CD4-positive, alpha-beta T cell (primary cell): ENCODE measurements at regions not wholly inside any gene's neighbourhood (a gene's known extent, or its start where the extent isn't known, plus 50 kb on each side); places are given as distances from the start of the nearest gene placed in this dataset.

Source experiments
- ATAC-seq: fragments of 200-7000 bp; cut with Tn5 transposase; one replicate; pipeline ENCODE4 v1.10.0; 2022; ENCODE audit warnings: mild to moderate bottlenecking; ENCODE audit not compliant: poor library complexity
- CTCF ChIA-PET: fragments of 350-600 bp; sonication (Branson Sonifier 250); formaldehyde crosslinking; loops from one replicate; lab custom pipeline; 2021; ENCODE audit warnings: antibody characterized with exemption, inconsistent platforms; lab: Charles Lee
- POLR2A ChIA-PET: fragments of 350-600 bp; sonication (Branson Sonifier 250); formaldehyde crosslinking; loops from one replicate; lab custom pipeline; 2021; ENCODE audit warnings: antibody characterized with exemption, inconsistent platforms; lab: Charles Lee
- DNase-seq, 14 experiments: peaks; one replicate each; pipeline ENCODE4 v3.0.0-alpha.2; 2013 to 2020; ENCODE audit warnings: mixed read lengths in 2 of 14
- H3K27ac ChIP-seq, 2 donors: one replicate each; pipeline versions ENCODE4 v1.5.1 to v1.7.0; 2013; ENCODE audit warnings: low read length in 2 of 2, low read depth in 1 of 2, mild to moderate bottlenecking in 1 of 2
- H3K27me3 ChIP-seq, 2 experiments: 1 replicate in 1 of 2; 2 replicates in 1 of 2; pipeline versions ENCODE4 v1.6.1 to v1.7.0; 2013; ENCODE audit warnings: low read length in 2 of 2, control low read depth in 1 of 2, mild to moderate bottlenecking in 1 of 2, moderate library complexity in 1 of 2; ENCODE audit not compliant: insufficient read depth in 2 of 2, control insufficient read depth in 1 of 2
- H3K36me3 ChIP-seq: one replicate; pipeline ENCODE4 v1.6.1; 2013; ENCODE audit warnings: low read length, control low read depth; ENCODE audit not compliant: insufficient read depth
- H3K4me1 ChIP-seq: one replicate; pipeline ENCODE4 v1.6.1; 2013; ENCODE audit warnings: low read length, control low read depth; ENCODE audit not compliant: insufficient read depth
- H3K4me3 ChIP-seq: one replicate; pipeline ENCODE4 v1.5.1; 2013; ENCODE audit warnings: mild to moderate bottlenecking, low read length, moderate library complexity
- H3K9me3 ChIP-seq, 2 experiments: 1 replicate in 1 of 2; 2 replicates in 1 of 2; pipeline versions ENCODE4 v1.6.1 to v1.7.0; 2013; ENCODE audit warnings: low read length in 2 of 2, mild to moderate bottlenecking in 2 of 2, control low read depth in 1 of 2, moderate library complexity in 1 of 2; ENCODE audit not compliant: control insufficient read depth in 1 of 2, insufficient read depth in 1 of 2
- H3K27ac Mint-ChIP-seq: one replicate; pipeline ENCODE4 v1.8.0; 2020; ENCODE audit warnings: mixed read lengths
- H3K27me3 Mint-ChIP-seq: one replicate; pipeline ENCODE4 v1.8.0; 2021; ENCODE audit warnings: mixed read lengths
- H3K36me3 Mint-ChIP-seq: one replicate; pipeline ENCODE4 v1.8.0; 2021; ENCODE audit warnings: low read depth, mixed read lengths
- H3K4me1 Mint-ChIP-seq: one replicate; pipeline ENCODE4 v1.8.0; 2021; ENCODE audit warnings: low read depth, mixed read lengths
- H3K4me3 Mint-ChIP-seq: one replicate; pipeline ENCODE4 v1.8.0; 2020; ENCODE audit warnings: mild to moderate bottlenecking, mixed read lengths
- H3K9me3 Mint-ChIP-seq: one replicate; pipeline ENCODE4 v1.8.0; 2020; ENCODE audit warnings: mixed read lengths
- intact Hi-C, 2 experiments: fragments of 100-400 bp; cut with DNase I in 1 of 2; cut with micrococcal nuclease in 1 of 2; formaldehyde crosslinking; loops; one replicate each; pipeline versions ENCODE4 v1.15.1 to v1.9.0; 2023 to 2025; cut with DNase I, micrococcal nuclease
- TF ChIP-seq, protein P1 (sequence below): fragments of 200-600 bp; IDR thresholded peaks from one replicate; pipeline ENCODE4 v1.8.0; 2022; ENCODE audit warnings: antibody characterized with exemption, mild to moderate bottlenecking

DNA sequence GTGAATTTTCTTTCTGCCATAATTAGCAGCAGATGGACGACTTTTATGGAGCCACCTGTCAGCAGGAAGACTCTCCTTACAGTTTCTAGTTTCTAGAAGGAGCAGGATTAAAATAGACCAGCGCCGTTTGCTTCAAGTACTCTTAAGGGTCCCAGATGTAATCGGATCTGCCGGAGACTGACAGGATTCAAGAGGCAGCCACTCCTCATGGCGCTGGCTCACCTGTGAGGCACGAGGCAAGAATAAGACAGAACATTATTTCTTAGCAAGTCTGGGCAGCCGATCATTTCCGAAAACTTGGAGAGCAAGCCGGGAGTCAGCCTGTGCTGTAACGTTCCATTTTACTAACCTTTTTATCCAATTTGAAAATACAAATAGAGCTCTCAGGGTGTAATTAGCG, 410.4 kb upstream of the RORA start:
- Histone ChIP-seq H3K9me3 (peaks cover 0 to 3% of the 10 kb centered on the region in 2 experiments), H3K27ac (no peak overlapping the region), H3K36me3 (no peaks in the 10 kb centered on the region), H3K4me3 (no peak overlapping the region), H3K27me3 (peaks cover 11 to 13% of the 10 kb centered on the region in 2 experiments), H3K4me1 (no peaks in the 10 kb centered on the region)
- TF ChIP-seq, protein P1, sequence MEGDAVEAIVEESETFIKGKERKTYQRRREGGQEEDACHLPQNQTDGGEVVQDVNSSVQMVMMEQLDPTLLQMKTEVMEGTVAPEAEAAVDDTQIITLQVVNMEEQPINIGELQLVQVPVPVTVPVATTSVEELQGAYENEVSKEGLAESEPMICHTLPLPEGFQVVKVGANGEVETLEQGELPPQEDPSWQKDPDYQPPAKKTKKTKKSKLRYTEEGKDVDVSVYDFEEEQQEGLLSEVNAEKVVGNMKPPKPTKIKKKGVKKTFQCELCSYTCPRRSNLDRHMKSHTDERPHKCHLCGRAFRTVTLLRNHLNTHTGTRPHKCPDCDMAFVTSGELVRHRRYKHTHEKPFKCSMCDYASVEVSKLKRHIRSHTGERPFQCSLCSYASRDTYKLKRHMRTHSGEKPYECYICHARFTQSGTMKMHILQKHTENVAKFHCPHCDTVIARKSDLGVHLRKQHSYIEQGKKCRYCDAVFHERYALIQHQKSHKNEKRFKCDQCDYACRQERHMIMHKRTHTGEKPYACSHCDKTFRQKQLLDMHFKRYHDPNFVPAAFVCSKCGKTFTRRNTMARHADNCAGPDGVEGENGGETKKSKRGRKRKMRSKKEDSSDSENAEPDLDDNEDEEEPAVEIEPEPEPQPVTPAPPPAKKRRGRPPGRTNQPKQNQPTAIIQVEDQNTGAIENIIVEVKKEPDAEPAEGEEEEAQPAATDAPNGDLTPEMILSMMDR: no peak
- intact Hi-C loops: no loop called here
- DNase-seq (no peak), ATAC-seq (no peak)
- Mint-ChIP-seq H3K4me3 (no peak overlapping the region), H3K27ac (no peak overlapping the region), H3K27me3 (peaks cover 31% of the 10 kb centered on the region), H3K4me1 (no peaks in the 10 kb centered on the region), H3K9me3 (no peaks in the 10 kb centered on the region), H3K36me3 (no peaks in the 10 kb centered on the region)
- POLR2A ChIA-PET: no interaction called here
- CTCF ChIA-PET: no interaction called here

DNA sequence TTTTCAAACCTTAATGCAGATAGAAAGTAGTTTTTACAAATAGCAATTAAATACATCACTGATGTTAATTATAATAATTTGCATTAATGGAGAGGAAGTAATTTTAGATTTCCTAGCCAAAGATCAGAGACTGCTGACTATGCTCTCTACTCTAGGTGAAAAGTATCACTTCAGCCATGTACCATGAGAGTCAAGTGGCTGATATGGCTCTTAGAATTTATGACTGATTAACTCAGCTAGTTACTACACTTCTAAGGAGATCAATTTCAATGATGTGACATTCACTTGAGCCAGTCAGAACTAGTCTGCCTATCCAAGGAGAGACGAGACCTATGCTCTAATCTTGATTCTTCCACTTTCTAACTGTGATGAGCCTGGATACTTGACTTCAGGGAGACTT, 405.7 kb upstream of the RORA start:
- TF ChIP-seq, protein P1: no peak
- CTCF ChIA-PET: no interaction called here
- Histone ChIP-seq H3K36me3 (no peaks in the 10 kb centered on the region), H3K27me3 (peaks cover 8 to 12% of the 10 kb centered on the region in 2 experiments), H3K9me3 (no peaks in the 10 kb centered on the region), H3K4me3 (no peak overlapping the region), H3K4me1 (no peaks in the 10 kb centered on the region), H3K27ac (no peak overlapping the region)
- intact Hi-C loops: no loop called here
- H3K36me3 Mint-ChIP-seq: no peaks in the 10 kb centered on the region
- no peak overlapping the region for H3K27ac Mint-ChIP-seq
- peaks cover 37% of the 10 kb centered on the region for H3K27me3 Mint-ChIP-seq
- H3K4me1 Mint-ChIP-seq: no peaks in the 10 kb centered on the region
- ATAC-seq: no peak
- no peak for DNase-seq
- POLR2A ChIA-PET: no interaction called here
- H3K9me3 Mint-ChIP-seq: peaks cover 3% of the 10 kb centered on the region
- H3K4me3 Mint-ChIP-seq: no peak overlapping the region

DNA sequence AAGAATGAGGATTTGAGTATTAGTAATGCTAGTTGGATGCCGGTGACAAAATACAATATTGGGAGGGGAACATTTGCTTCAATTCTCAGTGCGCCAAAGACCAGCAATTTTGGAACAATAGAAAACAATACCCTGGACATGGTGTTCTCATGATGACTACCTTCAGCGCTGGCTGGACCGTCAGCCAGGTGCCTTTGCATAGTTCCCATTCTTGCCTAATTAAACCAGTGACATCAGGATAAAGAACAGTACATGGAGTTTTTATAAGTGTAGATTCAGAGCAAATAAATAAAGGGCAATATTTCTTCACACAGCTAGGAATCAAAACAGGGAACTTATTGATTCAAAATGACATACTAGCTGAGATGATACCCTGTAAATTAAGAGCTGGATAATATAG, 404.8 kb upstream of the RORA start:
- no peaks in the 10 kb centered on the region for H3K4me1 Mint-ChIP-seq
- Histone ChIP-seq H3K4me3 (no peak overlapping the region), H3K36me3 (no peaks in the 10 kb centered on the region), H3K27ac (no peak overlapping the region), H3K9me3 (no peaks in the 10 kb centered on the region), H3K4me1 (no peaks in the 10 kb centered on the region), H3K27me3 (peaks cover 4 to 8% of the 10 kb centered on the region in 2 experiments)
- DNase-seq: no peak
- peaks cover 33% of the 10 kb centered on the region for H3K27me3 Mint-ChIP-seq
- TF ChIP-seq, protein P1: no peak
- H3K9me3 Mint-ChIP-seq: peaks cover 3% of the 10 kb centered on the region
- no peak overlapping the region for H3K4me3 Mint-ChIP-seq
- no peak overlapping the region for H3K27ac Mint-ChIP-seq
- no peaks in the 10 kb centered on the region for H3K36me3 Mint-ChIP-seq
- POLR2A ChIA-PET: no interaction called here
- CTCF ChIA-PET: no interaction called here
- intact Hi-C loops: no loop called here
- ATAC-seq: no peak
